ENCODE measurements at regions not wholly inside any gene's neighbourhood (a gene's known extent, or its start where the extent isn't known, plus 50 kb on each side); places are given as distances from the start of the nearest gene placed in this dataset.

- DNase-seq (ENCODE audit: low read depth), result no peak
- no peak for TF ChIP-seq CTCF (IDR thresholded peaks at IDR 0.05; ENCODE audit: insufficient read depth, low read depth, low read length)
- H3K4me3 ChIP-seq (ENCODE audit: low read depth, low read length), result no peak overlapping the region
Observed at GRCh38 chr9:113651896-113652295, 188.4 kb downstream of the RGS3 start.

DNA sequence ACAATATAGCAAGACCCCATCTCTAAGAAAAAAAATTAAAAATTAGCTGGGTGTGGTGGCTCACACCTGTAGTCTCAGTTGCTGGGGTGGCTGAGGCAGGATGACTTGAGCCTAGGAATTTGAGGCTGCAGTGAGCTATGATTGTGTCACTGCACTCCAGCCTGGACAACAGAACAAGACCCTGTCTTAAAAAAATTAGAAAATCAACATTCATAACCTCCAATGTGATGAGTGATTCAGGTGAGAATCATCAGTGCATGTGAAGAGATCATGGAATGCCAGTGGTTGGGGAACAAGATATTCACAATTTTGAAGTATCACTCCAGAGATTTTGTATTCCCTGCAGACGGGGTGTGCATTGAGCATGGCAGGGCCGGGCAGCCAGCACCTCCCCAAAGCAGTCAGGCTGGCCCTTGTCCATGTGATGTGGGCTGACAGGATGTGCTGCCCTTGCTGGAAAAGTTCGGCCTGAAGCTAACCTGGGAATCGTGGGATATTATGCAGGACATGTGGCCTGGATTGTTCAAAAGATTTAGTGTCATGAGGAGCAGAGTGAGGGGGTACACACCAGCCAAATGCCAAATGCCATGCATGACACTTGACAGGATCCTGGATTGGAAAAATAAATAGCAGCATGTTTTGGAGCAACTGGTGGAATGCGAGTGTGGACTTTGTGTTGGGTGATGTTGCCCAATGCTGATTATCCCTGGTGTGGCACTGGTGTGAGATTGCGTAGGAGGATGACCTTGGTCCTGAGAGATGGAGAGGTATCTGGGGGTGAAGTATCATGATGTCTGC lies 189.0 kb downstream of the RGS3 start:
- DNase-seq (ENCODE audit: low read depth), result no peak
- no peak for TF ChIP-seq CTCF (IDR thresholded peaks at IDR 0.05; ENCODE audit: insufficient read depth, low read depth, low read length)
- no peak overlapping the region for H3K4me3 ChIP-seq (ENCODE audit: low read depth, low read length)

- DNase-seq (ENCODE audit: low read depth), result no peak
- no peak overlapping the region for H3K4me3 ChIP-seq (ENCODE audit: low read depth, low read length)
- no peak for TF ChIP-seq CTCF (IDR thresholded peaks at IDR 0.05; ENCODE audit: insufficient read depth, low read depth, low read length)
Observed at GRCh38 chr9:113653746-113654604, 190.4 kb downstream of the RGS3 start.

- no peak for DNase-seq (ENCODE audit: low read depth)
- H3K4me3 ChIP-seq (ENCODE audit: low read depth, low read length), result no peak overlapping the region
- no peak for TF ChIP-seq CTCF (IDR thresholded peaks at IDR 0.05; ENCODE audit: insufficient read depth, low read depth, low read length)
Observed at GRCh38 chr9:113654605-113655428, 191.3 kb downstream of the RGS3 start.

- no peak for TF ChIP-seq CTCF (IDR thresholded peaks at IDR 0.05; ENCODE audit: insufficient read depth, low read depth, low read length)
- no peak overlapping the region for H3K4me3 ChIP-seq (ENCODE audit: low read depth, low read length)
- DNase-seq (ENCODE audit: low read depth), result no peak
Observed at GRCh38 chr9:113656771-113657670, 193.5 kb downstream of the RGS3 start.

Measured in fibroblast of villous mesenchyme (primary cell).